Naive thymus-derived CD8-positive, alpha-beta T cell (primary cell): ENCODE measurements at regions not wholly inside any gene's neighbourhood (a gene's known extent, or its start where the extent isn't known, plus 50 kb on each side); places are given as distances from the start of the nearest gene placed in this dataset.
"Not testable (repeated sequence)": the region's sequence is repeated elsewhere in the genome, so short reads cannot be mapped to it uniquely, and the experiment has no call there.

ENCODE experiments used
- ATAC-seq, 2 donors: fragments of 150-1000 bp; cut with Tn5 transposase in 1 of 2; sonication (Bioruptor Pico), chemical (Tn5 transposase) in 1 of 2; 1 replicate in 1 of 2; 2 replicates in 1 of 2; pipeline ENCODE4 v1.10.0; 2021; ENCODE audit warnings: mild to moderate bottlenecking in 2 of 2, moderate library complexity in 2 of 2
- POLR2A ChIA-PET: fragments of 350-600 bp; sonication (Branson Sonifier 250); formaldehyde crosslinking; loops from one replicate; lab custom pipeline; 2021; ENCODE audit warnings: antibody characterized with exemption; lab: Charles Lee
- DNase-seq, 10 donors: peaks; one replicate each; pipeline versions ENCODE4 v3.0.0 to v3.0.0-alpha.2; 2020 to 2022
- H3K27ac Mint-ChIP-seq, 10 donors: one replicate each; pipeline ENCODE4 v1.8.0; 2020 to 2022; ENCODE audit warnings: mild to moderate bottlenecking in 10 of 10, mixed read lengths in 10 of 10, moderate library complexity in 4 of 10, inconsistent platforms in 1 of 10
- H3K27me3 Mint-ChIP-seq, 5 donors: one replicate each; pipeline ENCODE4 v1.8.0; 2021 to 2022; ENCODE audit warnings: mixed read lengths in 5 of 5
- H3K36me3 Mint-ChIP-seq, 3 donors: one replicate each; pipeline ENCODE4 v1.8.0; 2020 to 2022; ENCODE audit warnings: mixed read lengths in 3 of 3, mild to moderate bottlenecking in 2 of 3, inconsistent platforms in 1 of 3
- H3K4me1 Mint-ChIP-seq, 4 donors: one replicate each; pipeline ENCODE4 v1.8.0; 2021 to 2022; ENCODE audit warnings: mixed read lengths in 4 of 4
- H3K4me3 Mint-ChIP-seq, 10 donors: one replicate each; pipeline ENCODE4 v1.8.0; 2020 to 2022; ENCODE audit warnings: mild to moderate bottlenecking in 10 of 10, mixed read lengths in 10 of 10, moderate library complexity in 6 of 10, inconsistent platforms in 1 of 10
- H3K9me3 Mint-ChIP-seq, 9 donors: one replicate each; pipeline ENCODE4 v1.8.0; 2020 to 2022; ENCODE audit warnings: mixed read lengths in 9 of 9, mild to moderate bottlenecking in 3 of 9, inconsistent platforms in 1 of 9, moderate library complexity in 1 of 9

GRCh38 chr7:54180796-54181195, 361.4 kb upstream of the VSTM2A start:
- Mint-ChIP-seq H3K27me3 (no peaks in the 10 kb centered on the region), H3K9me3 (peaks cover 6 to 67% (median 31%) of the 10 kb centered on the region in 9 donors), H3K4me3 (no peak overlapping the region), H3K27ac (no peak overlapping the region), H3K36me3 (peaks cover 0 to 4% (median 0%) of the 10 kb centered on the region in 3 donors), H3K4me1 (no peaks in the 10 kb centered on the region)
- no peak for DNase-seq
- ATAC-seq = no peak
- POLR2A ChIA-PET = no interaction called here

DNA sequence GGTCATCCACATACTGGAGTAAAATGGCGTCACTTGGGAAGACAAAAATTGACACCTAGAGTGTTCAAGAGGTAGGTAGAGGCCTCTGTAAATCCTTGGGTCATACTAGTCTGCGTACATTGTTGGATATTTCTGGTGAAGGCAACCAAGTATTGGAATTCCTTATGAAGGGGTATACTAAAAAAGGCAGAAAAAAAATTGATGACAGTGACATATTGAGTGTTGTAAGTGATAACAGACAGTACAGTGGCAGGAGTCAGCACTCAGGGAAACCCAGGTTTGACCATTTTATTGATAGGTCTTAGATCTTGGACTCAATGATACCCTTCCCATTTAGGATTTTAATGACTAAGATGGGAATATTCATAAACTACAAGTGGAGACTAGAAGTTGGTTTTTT, 359.1 kb upstream of the VSTM2A start:
- POLR2A ChIA-PET = no interaction called here
- no peak for DNase-seq
- Mint-ChIP-seq H3K36me3 (no peaks in the 10 kb centered on the region), H3K9me3 (peaks cover 5 to 61% (median 28%) of the 10 kb centered on the region in 9 donors), H3K27me3 (no peaks in the 10 kb centered on the region), H3K27ac (no peak overlapping the region), H3K4me3 (no peak overlapping the region), H3K4me1 (no peaks in the 10 kb centered on the region)
- no peak for ATAC-seq

GRCh38 chr7:54186336-54186735, 355.8 kb upstream of the VSTM2A start:
- DNase-seq = no peak
- peaks cover 0 to 5% (median 0%) of the 10 kb centered on the region in 3 donors for H3K36me3 Mint-ChIP-seq
- POLR2A ChIA-PET = no interaction called here

DNA sequence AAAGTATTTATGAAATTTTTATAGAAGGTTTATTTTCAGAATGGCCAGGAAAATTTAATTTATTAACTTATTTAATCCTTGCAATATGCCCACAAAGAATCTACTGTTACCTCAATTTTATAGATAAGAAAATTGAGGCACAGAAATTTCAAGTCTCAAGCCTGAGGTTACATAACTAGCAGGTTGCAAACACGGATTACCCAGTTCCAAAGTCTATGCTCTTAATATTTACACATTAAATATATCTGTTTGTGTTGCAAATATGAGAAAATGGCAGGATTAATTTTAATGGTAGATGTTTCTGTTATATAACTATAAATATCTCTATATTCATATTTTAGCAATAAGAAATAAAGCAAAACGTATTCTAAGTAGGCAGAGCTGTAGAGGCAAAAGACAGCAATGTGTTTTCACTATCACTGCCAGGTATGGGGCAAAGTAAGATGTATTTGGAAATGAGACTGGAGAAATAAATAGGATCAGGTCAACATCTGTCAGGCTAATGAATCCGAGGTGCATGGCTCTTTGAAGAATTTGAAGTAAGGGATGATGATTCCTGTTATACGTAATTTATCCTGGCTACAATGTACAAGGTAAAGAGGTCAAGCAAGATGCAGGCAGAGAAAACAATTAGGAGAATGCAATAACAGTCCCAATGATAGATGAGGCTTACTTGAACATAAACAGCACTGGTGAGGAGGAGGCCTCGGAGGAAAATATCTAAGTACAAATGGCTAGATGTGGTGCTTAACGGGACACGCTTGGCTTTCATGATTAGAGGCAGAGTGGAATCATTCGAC, 354.1 kb upstream of the VSTM2A start:
- Mint-ChIP-seq H3K36me3 (peaks cover 0 to 5% (median 0%) of the 10 kb centered on the region in 3 donors), H3K4me1 (no peaks in the 10 kb centered on the region), H3K27ac (no peak overlapping the region), H3K27me3 (no peaks in the 10 kb centered on the region), H3K9me3 (peaks cover 8 to 34% (median 19%) of the 10 kb centered on the region in 9 donors), H3K4me3 (no peak overlapping the region)
- ATAC-seq (no peak), DNase-seq (no peak)
- POLR2A ChIA-PET = no interaction called here

More at GRCh38 chr7:54186336-54186735, 355.8 kb upstream of the VSTM2A start:
- ATAC-seq = no peak
- Mint-ChIP-seq H3K4me3 (no peak overlapping the region), H3K9me3 (peaks cover 10 to 46% (median 23%) of the 10 kb centered on the region in 9 donors), H3K27me3 (no peaks in the 10 kb centered on the region), H3K27ac (no peak overlapping the region), H3K4me1 (no peaks in the 10 kb centered on the region)

DNA sequence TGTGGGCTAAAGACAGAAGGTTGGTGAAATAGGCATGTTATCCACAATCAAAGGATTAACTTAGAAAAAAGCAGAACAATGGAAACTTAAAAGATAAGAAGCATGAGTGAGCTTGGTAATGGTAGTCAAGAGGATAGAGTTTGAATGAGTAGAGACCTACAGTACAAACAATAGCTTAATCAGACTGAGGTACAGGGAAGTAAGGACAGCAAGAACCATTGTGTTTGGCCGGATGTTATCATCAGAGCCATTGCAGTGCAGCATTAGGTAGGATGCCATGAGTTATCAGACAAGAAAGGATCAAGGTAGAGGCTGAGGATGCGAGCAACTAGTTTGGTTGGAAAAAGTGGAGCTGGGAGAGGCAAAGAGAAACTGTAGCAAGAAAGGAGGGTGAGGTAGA, 353.3 kb upstream of the VSTM2A start:
- Mint-ChIP-seq H3K4me1 (no peaks in the 10 kb centered on the region), H3K27ac (no peak overlapping the region), H3K36me3 (peaks cover 0 to 5% (median 0%) of the 10 kb centered on the region in 3 donors), H3K4me3 (no peak overlapping the region), H3K9me3 (peaks cover 8 to 29% (median 18%) of the 10 kb centered on the region in 9 donors), H3K27me3 (no peaks in the 10 kb centered on the region)
- POLR2A ChIA-PET = no interaction called here
- DNase-seq = no peak
- ATAC-seq = no peak

- H3K27ac Mint-ChIP-seq = no peak overlapping the region
- H3K4me1 Mint-ChIP-seq = no peaks in the 10 kb centered on the region
- POLR2A ChIA-PET = no interaction called here
- H3K4me3 Mint-ChIP-seq = no peak overlapping the region
- ATAC-seq = no peak
- peaks cover 8 to 28% (median 16%) of the 10 kb centered on the region in 9 donors for H3K9me3 Mint-ChIP-seq
- no peaks in the 10 kb centered on the region for H3K27me3 Mint-ChIP-seq
- peaks cover 0 to 5% (median 0%) of the 10 kb centered on the region in 3 donors for H3K36me3 Mint-ChIP-seq
- DNase-seq = no peak
Observed at GRCh38 chr7:54189330-54189729, 352.8 kb upstream of the VSTM2A start.

GRCh38 chr7:54201501-54201900, 340.7 kb upstream of the VSTM2A start:
- Mint-ChIP-seq H3K4me3 (no peak overlapping the region), H3K36me3 (no peaks in the 10 kb centered on the region), H3K27ac (no peak overlapping the region), H3K4me1 (peaks cover 0 to 2% (median 0%) of the 10 kb centered on the region in 4 donors), H3K9me3 (peaks cover 2 to 23% (median 17%) of the 10 kb centered on the region in 9 donors), H3K27me3 (no peaks in the 10 kb centered on the region)
- DNase-seq (no peak), ATAC-seq (no peak)
- POLR2A ChIA-PET = no interaction called here

DNA sequence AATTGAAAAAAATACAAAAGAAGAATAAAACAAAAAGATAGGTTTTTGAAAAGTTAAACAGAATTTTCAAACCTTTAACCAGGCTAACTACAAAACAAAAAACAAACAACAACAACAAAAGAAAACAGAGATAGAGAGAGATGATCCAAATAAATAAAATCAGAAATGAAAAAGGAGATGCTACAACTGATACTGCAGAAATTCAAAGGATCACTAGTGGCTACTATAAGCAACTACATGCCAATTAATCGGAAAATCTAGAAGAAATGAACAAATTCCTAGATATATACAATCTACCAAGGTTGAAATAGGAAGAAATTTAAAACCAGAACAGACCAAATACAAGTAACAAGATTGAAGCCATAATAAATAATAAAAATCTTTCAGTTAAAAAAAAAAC, 326.8 kb upstream of the VSTM2A start:
- Mint-ChIP-seq H3K36me3 (peaks cover 0 to 43% (median 0%) of the 10 kb centered on the region in 3 donors), H3K4me3 (no peak overlapping the region), H3K27me3 (no peaks in the 10 kb centered on the region), H3K4me1 (no peaks in the 10 kb centered on the region), H3K27ac (no peak overlapping the region), H3K9me3 (peaks cover 20 to 70% (median 49%) of the 10 kb centered on the region in 9 donors)
- DNase-seq = no peak
- ATAC-seq = no peak
- POLR2A ChIA-PET = no interaction called here

DNA sequence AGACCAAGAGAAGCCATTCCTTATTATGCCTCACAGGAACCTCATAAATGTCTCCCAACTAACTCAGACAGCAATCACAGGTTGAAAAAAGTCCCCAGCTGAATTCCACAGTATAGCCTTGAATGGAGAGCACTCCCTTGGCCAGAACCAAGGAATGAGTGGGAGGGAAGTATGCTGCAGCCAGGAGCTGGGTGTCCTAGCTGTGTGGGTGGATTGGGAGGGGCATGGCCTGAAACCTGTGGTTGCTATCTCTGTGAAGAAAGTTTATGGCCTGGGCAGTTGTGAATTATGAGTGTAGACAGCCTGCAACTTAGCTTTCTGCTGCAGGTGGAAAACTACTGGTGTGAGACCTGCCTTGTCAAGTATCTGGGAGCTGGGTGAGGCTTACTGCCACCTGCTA, 316.1 kb upstream of the VSTM2A start:
- ATAC-seq, POLR2A ChIA-PET, H3K4me1 Mint-ChIP-seq, H3K27ac Mint-ChIP-seq, DNase-seq, H3K4me3 Mint-ChIP-seq, H3K9me3 Mint-ChIP-seq, H3K36me3 Mint-ChIP-seq, H3K27me3 Mint-ChIP-seq: not testable (repeated sequence)

DNA sequence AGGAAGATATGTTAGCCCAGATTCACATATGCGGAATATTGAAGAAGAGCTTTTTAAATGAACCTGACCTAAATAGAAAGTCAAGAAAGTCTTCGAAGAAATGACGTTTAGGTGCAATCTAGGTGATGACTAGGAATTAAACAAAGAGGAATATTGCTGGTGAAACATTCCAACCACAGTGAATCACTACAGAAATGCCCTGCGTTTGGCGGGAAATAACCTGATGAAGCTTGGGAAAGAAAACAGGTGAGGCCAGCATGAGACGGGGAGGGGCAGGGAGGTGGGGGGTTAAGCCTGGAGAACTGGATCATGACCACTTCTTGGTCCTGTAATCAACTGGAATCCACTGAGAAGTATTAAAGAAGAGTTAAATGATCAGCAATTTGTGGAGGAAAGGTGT, 299.4 kb upstream of the VSTM2A start:
- no peak overlapping the region for H3K27ac Mint-ChIP-seq
- no peak overlapping the region for H3K4me3 Mint-ChIP-seq
- POLR2A ChIA-PET = no interaction called here
- H3K4me1 Mint-ChIP-seq = no peaks in the 10 kb centered on the region
- DNase-seq = no peak
- no peaks in the 10 kb centered on the region for H3K36me3 Mint-ChIP-seq
- H3K27me3 Mint-ChIP-seq = no peaks in the 10 kb centered on the region
- peaks cover 6 to 58% (median 18%) of the 10 kb centered on the region in 9 donors for H3K9me3 Mint-ChIP-seq
- ATAC-seq = no peak

DNA sequence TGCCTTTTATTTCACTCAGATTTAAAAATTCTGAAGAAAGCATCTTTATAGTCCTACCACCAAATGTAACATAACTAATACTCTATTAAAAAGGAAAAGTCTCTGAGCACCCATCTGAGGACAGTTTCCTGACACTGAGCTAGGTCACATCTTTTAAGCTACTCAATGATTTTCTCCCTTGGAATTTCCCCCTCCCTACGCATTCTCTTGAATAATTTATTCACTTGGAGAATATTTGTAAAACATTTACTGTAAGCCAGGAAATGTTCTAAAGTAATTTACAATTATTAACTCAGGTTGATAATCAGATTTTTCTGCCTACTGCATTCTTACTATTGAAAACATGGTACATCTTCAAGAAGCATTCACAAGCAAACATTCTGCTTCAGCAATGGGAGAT, 297.2 kb upstream of the VSTM2A start:
- H3K4me3 Mint-ChIP-seq = no peak overlapping the region
- H3K4me1 Mint-ChIP-seq = no peaks in the 10 kb centered on the region
- no peaks in the 10 kb centered on the region for H3K27me3 Mint-ChIP-seq
- H3K36me3 Mint-ChIP-seq = no peaks in the 10 kb centered on the region
- no peak for DNase-seq
- no peak overlapping the region for H3K27ac Mint-ChIP-seq
- no peak for ATAC-seq
- H3K9me3 Mint-ChIP-seq = peaks cover 5 to 50% (median 16%) of the 10 kb centered on the region in 9 donors
- POLR2A ChIA-PET = no interaction called here

DNA sequence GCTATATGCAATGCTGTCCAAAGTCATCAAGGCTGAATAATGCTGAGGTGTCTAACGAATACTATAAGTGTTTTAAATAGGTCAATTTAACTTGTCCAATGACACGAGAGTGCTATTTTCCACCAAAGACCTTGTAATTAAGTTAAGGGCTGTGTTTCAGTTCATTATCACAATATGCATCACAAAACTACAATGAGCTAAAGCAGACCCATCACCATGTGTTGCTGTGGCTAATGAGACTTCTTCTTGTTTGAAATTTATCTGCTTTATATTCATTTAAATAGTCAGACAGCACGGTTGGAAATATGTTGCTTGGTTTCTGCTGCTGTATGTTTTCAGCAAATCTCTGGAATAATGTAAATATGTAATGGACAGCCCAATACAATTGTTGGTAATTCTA, 292.5 kb upstream of the VSTM2A start:
- H3K27me3 Mint-ChIP-seq = no peaks in the 10 kb centered on the region
- peaks cover 1 to 33% (median 12%) of the 10 kb centered on the region in 9 donors for H3K9me3 Mint-ChIP-seq
- no peak overlapping the region for H3K27ac Mint-ChIP-seq
- no peak for DNase-seq
- ATAC-seq = no peak
- no peak overlapping the region for H3K4me3 Mint-ChIP-seq
- POLR2A ChIA-PET = no interaction called here
- H3K36me3 Mint-ChIP-seq = no peaks in the 10 kb centered on the region
- no peaks in the 10 kb centered on the region for H3K4me1 Mint-ChIP-seq

DNA sequence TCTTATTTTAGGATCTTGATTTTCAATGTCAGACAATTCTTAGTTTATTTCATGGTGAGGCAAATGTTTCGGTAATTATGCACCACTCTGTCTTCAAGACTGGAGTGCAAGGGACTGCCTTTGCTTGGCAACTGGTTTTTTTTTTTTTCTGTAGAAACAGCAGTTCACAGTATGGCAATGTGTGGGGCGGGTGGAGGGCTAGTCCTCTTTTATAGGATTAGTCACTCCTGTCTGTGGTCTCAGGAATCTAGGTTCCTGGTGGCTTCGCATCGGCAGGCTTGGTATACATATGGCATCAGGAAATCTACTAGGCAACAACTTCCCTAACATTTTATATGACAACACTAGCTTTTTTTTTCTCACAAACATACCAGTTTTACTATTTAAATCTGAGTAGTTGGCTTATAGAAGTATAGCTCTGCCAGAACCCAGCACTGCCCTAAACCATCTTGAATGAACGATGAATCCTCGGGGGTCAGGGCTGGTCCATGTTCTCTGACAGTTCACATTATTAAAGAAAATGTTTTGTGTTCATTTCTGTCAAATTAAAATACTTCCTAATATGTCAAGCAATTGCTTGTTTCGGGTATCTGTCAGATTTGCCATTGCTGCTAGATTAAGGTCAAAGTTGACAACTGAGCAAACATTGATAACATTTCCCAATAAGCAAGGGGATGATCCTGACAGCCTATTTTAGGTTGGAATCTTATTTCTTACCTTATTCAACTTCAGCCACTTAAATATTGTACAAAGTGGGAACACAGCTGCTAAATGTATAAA, 289.7 kb upstream of the VSTM2A start:
- no peaks in the 10 kb centered on the region for H3K36me3 Mint-ChIP-seq

More for the DNA sequence above, 289.7 kb upstream of the VSTM2A start:
- DNase-seq = no peak
- Mint-ChIP-seq H3K27ac (no peak overlapping the region), H3K4me1 (no peaks in the 10 kb centered on the region), H3K9me3 (peaks cover 0 to 21% (median 11%) of the 10 kb centered on the region in 9 donors), H3K4me3 (no peak overlapping the region), H3K27me3 (no peaks in the 10 kb centered on the region)
- no peak for ATAC-seq
- POLR2A ChIA-PET = no interaction called here
